Vagina (tissue), 2 donors: ENCODE measurements at regions not wholly inside any gene's neighbourhood (a gene's known extent, or its start where the extent isn't known, plus 50 kb on each side); places are given as distances from the start of the nearest gene placed in this dataset.

Experiments
- POLR2A ChIP-seq, 2 donors: fragments of 450-650 bp; IDR thresholded peaks; one replicate each; pipeline ENCODE4 v1.6.1; 2017; ENCODE audit warnings: antibody characterized with exemption in 2 of 2, mild to moderate bottlenecking in 2 of 2, moderate library complexity in 2 of 2
- TF ChIP-seq, protein P1 (sequence below), 3 experiments: fragments of 450-650 bp in 2 of 3; fragments of 200-600 bp in 1 of 3; sonication (generic) in 1 of 3; IDR thresholded peaks; one replicate each; pipeline ENCODE4 v1.5.1; 2017 to 2019; ENCODE audit warnings: antibody characterized with exemption in 3 of 3, mild to moderate bottlenecking in 2 of 3, moderate library complexity in 2 of 3

DNA sequence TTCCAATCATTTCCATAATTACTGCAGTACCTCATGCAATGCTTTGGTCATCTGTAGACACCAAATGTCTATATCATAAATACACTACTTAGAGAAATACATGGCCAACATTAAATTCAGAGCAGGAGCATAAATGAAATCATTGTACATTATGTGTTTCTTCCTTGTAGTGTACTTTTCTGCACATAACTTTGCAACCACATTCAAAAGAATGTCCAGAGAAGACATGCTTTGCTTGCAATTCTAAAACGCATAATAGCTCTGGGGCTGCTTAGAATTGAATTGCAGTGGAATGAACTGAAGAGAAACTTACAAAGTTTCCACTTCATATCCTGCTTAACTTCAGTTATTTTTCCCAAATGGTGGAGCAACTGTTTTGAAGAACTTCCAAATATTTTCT lies 664.4 kb downstream of the DSC3 start:
- no peak for TF ChIP-seq POLR2A (IDR thresholded peaks at IDR 0.05)
- TF ChIP-seq, protein P1, sequence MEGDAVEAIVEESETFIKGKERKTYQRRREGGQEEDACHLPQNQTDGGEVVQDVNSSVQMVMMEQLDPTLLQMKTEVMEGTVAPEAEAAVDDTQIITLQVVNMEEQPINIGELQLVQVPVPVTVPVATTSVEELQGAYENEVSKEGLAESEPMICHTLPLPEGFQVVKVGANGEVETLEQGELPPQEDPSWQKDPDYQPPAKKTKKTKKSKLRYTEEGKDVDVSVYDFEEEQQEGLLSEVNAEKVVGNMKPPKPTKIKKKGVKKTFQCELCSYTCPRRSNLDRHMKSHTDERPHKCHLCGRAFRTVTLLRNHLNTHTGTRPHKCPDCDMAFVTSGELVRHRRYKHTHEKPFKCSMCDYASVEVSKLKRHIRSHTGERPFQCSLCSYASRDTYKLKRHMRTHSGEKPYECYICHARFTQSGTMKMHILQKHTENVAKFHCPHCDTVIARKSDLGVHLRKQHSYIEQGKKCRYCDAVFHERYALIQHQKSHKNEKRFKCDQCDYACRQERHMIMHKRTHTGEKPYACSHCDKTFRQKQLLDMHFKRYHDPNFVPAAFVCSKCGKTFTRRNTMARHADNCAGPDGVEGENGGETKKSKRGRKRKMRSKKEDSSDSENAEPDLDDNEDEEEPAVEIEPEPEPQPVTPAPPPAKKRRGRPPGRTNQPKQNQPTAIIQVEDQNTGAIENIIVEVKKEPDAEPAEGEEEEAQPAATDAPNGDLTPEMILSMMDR (IDR thresholded peaks at IDR 0.05): no peak
